Right lobe of liver (tissue), 6 donors: ENCODE measurements at regions not wholly inside any gene's neighbourhood (a gene's known extent, or its start where the extent isn't known, plus 50 kb on each side); places are given as distances from the start of the nearest gene placed in this dataset.

ENCODE experiments used
- ATAC-seq, 4 donors: fragments of 200-7000 bp; cut with Tn5 transposase; one replicate each; pipeline ENCODE4 v1.9.1; 2020; ENCODE audit warnings: mild to moderate bottlenecking in 4 of 4, moderate library complexity in 4 of 4
- DNase-seq, 3 donors: peaks; one replicate each; pipeline ENCODE4 v3.0.0-alpha.2; 2020
- H3K27ac ChIP-seq, 3 donors: fragments of 200-600 bp; one replicate each; pipeline ENCODE4 v1.8.0; 2022
- H3K27me3 ChIP-seq, 2 donors: fragments of 200-600 bp; one replicate each; pipeline ENCODE4 v1.8.0; 2022
- H3K36me3 ChIP-seq, 4 donors: fragments of 200-600 bp; sonication (generic) in 1 of 4; one replicate each; pipeline versions ENCODE4 v1.5.1 to v1.8.0; 2017 to 2022; ENCODE audit warnings: control low read depth in 1 of 4
- H3K4me1 ChIP-seq, 4 donors: fragments of 200-600 bp; sonication (generic) in 1 of 4; one replicate each; pipeline versions ENCODE4 v1.5.1 to v1.8.0; 2017 to 2022; ENCODE audit warnings: control low read depth in 1 of 4
- H3K4me3 ChIP-seq, 3 donors: fragments of 200-600 bp; one replicate each; pipeline ENCODE4 v1.8.0; 2022
- H3K9me3 ChIP-seq, 4 donors: fragments of 200-600 bp; sonication (generic) in 1 of 4; one replicate each; pipeline versions ENCODE4 v1.5.1 to v1.8.0; 2017 to 2022; ENCODE audit warnings: control low read depth in 1 of 4
- CTCF ChIP-seq, 4 donors: fragments of 200-600 bp in 3 of 4; fragments of 450-650 bp in 1 of 4; IDR thresholded peaks; one replicate each; pipeline versions ENCODE4 v1.5.1 to v1.8.0; 2016 to 2022; ENCODE audit warnings: antibody characterized with exemption in 4 of 4, mild to moderate bottlenecking in 2 of 4
- POLR2A ChIP-seq: fragments of 450-650 bp; IDR thresholded peaks from one replicate; pipeline ENCODE4 v1.6.1; 2017; ENCODE audit warnings: antibody characterized with exemption, mild to moderate bottlenecking
- WGBS: methylation state at CpG from one replicate; pipeline ENCODE4 v1.1.6; 2018; ENCODE audit warnings: low coverage, low lambda C conversion rate; ENCODE audit not compliant: insufficient coverage; ENCODE audit errors: missing lambda C conversion rate; 5-methylcytosine and 5-hydroxymethylcytosine counted together
- intact Hi-C, 2 donors: fragments of 100-400 bp; cut with DNase I; formaldehyde crosslinking; loops; one replicate each; pipeline versions ENCODE4 v1.11.2 to v1.14.1; 2022
- donor health status: DM: no; HTN: yes; CAD: no.
- donor health status: DM: no; HTN: no; CAD: no.
- donor health status: DM: no; HTN: no; CAD: no.
- donor health status: DM: no; HTN: yes; CAD: no.
- donor health status: DM: no; HTN: yes; CAD: no.

- DNase-seq (no peak), ATAC-seq (no peak)
- no peaks in the 10 kb centered on the region for H3K27me3 ChIP-seq
- H3K27ac ChIP-seq: no peak overlapping the region
- H3K36me3 ChIP-seq: no peaks in the 10 kb centered on the region
- H3K9me3 ChIP-seq: no peaks in the 10 kb centered on the region
- TF ChIP-seq CTCF (IDR thresholded peaks at IDR 0.05) (no peak), POLR2A (no peak)
- H3K4me1 ChIP-seq: no peaks in the 10 kb centered on the region
- intact Hi-C loops: no loop called here
- no peak overlapping the region for H3K4me3 ChIP-seq
These were observed 67.7 kb downstream of the MGST1 start for GRCh38 chr12:16415155-16415554.

GRCh38 chr12:16417058-16417457 lies 69.6 kb downstream of the MGST1 start:
- intact Hi-C loops: no loop called here
- no peak for ATAC-seq
- no peak overlapping the region for H3K27ac ChIP-seq

GRCh38 chr12:16421806-16422205 lies 74.4 kb downstream of the MGST1 start:
- H3K27me3 ChIP-seq: no peaks in the 10 kb centered on the region
- no peak overlapping the region for H3K4me3 ChIP-seq
- no peak for DNase-seq
- 100% methylated on average over 1 of the region's 1 CpG for WGBS
- intact Hi-C loops: no loop called here
- no peak overlapping the region for H3K27ac ChIP-seq
- H3K36me3 ChIP-seq: no peaks in the 10 kb centered on the region
- no peak for TF ChIP-seq POLR2A
- no peak for TF ChIP-seq CTCF (IDR thresholded peaks at IDR 0.05)
- no peaks in the 10 kb centered on the region for H3K4me1 ChIP-seq
- ATAC-seq: no peak
- H3K9me3 ChIP-seq: no peaks in the 10 kb centered on the region

More at GRCh38 chr12:16417058-16417457, 69.6 kb downstream of the MGST1 start:
- Histone ChIP-seq H3K9me3 (no peaks in the 10 kb centered on the region), H3K4me1 (no peaks in the 10 kb centered on the region), H3K27me3 (no peaks in the 10 kb centered on the region), H3K4me3 (no peak overlapping the region), H3K36me3 (no peaks in the 10 kb centered on the region)
- no peak for TF ChIP-seq POLR2A
- DNase-seq: no peak

- Histone ChIP-seq H3K27me3 (no peaks in the 10 kb centered on the region), H3K9me3 (no peaks in the 10 kb centered on the region), H3K4me3 (no peak overlapping the region), H3K4me1 (no peaks in the 10 kb centered on the region), H3K36me3 (no peaks in the 10 kb centered on the region), H3K27ac (no peak overlapping the region)
- no peak for ATAC-seq
- no peak for DNase-seq
- TF ChIP-seq CTCF (IDR thresholded peaks at IDR 0.05): no peak
- no peak for TF ChIP-seq POLR2A
- intact Hi-C loops: no loop called here
- WGBS: 65% methylated on average over 2 of the region's 2 CpGs
These were observed 77.1 kb downstream of the MGST1 start for GRCh38 chr12:16424531-16424930.

- H3K4me1 ChIP-seq: no peaks in the 10 kb centered on the region
- ATAC-seq: no peak
- TF ChIP-seq POLR2A (no peak), CTCF (IDR thresholded peaks at IDR 0.05) (no peak)
- H3K27me3 ChIP-seq: no peaks in the 10 kb centered on the region
- intact Hi-C loops: no loop called here
- WGBS: 72% methylated on average over 3 of the region's 3 CpGs
- H3K4me3 ChIP-seq: no peak overlapping the region
- no peak overlapping the region for H3K27ac ChIP-seq
- no peaks in the 10 kb centered on the region for H3K36me3 ChIP-seq
- H3K9me3 ChIP-seq: no peaks in the 10 kb centered on the region
- DNase-seq: no peak
These were observed 88.6 kb downstream of the MGST1 start for GRCh38 chr12:16435875-16436554.
